ENCODE measurements at regions not wholly inside any gene's neighbourhood (a gene's known extent, or its start where the extent isn't known, plus 50 kb on each side); places are given as distances from the start of the nearest gene placed in this dataset.

DNA sequence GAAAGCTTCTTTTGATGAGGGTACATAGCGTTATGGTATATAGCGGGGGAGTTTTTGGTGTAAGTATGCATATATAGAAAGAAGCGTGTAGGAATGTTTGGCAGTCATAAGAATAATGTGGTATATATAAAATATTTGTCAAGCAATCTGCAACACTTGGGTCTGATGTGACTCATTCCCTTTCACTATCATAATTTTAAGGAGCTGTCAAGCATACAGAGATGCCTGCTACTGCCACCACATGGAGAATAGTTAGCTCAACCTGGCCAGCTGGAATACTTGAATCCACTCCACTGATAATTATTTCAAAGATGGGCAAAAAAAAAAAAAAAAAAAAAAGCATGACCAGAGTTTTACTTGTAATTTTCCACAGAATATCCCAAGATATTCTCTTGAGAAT is 559.8 kb upstream of the REG3G start:
- TF ChIP-seq, protein P1, sequence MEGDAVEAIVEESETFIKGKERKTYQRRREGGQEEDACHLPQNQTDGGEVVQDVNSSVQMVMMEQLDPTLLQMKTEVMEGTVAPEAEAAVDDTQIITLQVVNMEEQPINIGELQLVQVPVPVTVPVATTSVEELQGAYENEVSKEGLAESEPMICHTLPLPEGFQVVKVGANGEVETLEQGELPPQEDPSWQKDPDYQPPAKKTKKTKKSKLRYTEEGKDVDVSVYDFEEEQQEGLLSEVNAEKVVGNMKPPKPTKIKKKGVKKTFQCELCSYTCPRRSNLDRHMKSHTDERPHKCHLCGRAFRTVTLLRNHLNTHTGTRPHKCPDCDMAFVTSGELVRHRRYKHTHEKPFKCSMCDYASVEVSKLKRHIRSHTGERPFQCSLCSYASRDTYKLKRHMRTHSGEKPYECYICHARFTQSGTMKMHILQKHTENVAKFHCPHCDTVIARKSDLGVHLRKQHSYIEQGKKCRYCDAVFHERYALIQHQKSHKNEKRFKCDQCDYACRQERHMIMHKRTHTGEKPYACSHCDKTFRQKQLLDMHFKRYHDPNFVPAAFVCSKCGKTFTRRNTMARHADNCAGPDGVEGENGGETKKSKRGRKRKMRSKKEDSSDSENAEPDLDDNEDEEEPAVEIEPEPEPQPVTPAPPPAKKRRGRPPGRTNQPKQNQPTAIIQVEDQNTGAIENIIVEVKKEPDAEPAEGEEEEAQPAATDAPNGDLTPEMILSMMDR (IDR thresholded peaks at IDR 0.05) = no peak
- no peak overlapping the region for H3K27ac Mint-ChIP-seq
- no peaks in the 10 kb centered on the region for H3K4me1 Mint-ChIP-seq
- H3K27me3 ChIP-seq (ENCODE audit: control insufficient read depth in 2 of 2, insufficient read depth in 2 of 2, low read length in 2 of 2) = no peaks in the 10 kb centered on the region
- DNase-seq = no peak
- no peaks in the 10 kb centered on the region for H3K27me3 Mint-ChIP-seq (ENCODE audit: low read depth in 3 of 3)
- H3K9me3 ChIP-seq (replicated peaks in 1 of 2; ENCODE audit: control insufficient read depth in 1 of 2, insufficient read depth in 1 of 2, low read length in 2 of 2) = no peaks in the 10 kb centered on the region
- H3K27ac ChIP-seq (ENCODE audit: low read depth in 1 of 2, low read length in 2 of 2) = no peak overlapping the region
- WGBS (ENCODE audit: insufficient coverage) = no CpG with 5 or more reads among the region's 3 CpGs
- no peaks in the 10 kb centered on the region for H3K79me2 ChIP-seq (ENCODE audit: insufficient read depth, low read length)
- H3K9ac ChIP-seq (ENCODE audit: insufficient read depth, low read length, poor library complexity, severe bottlenecking) = no peak overlapping the region
- H4K20me1 ChIP-seq (ENCODE audit: insufficient read depth, low read length) = no peaks in the 10 kb centered on the region
- no peaks in the 10 kb centered on the region for H3K4me1 ChIP-seq (ENCODE audit: control insufficient read depth in 1 of 2, insufficient read depth in 2 of 2, low read length in 2 of 2)
- no peak overlapping the region for H3K4me2 ChIP-seq (replicated peaks; ENCODE audit: extremely low read depth, low read length, poor library complexity, severe bottlenecking)
- H3K4me3 Mint-ChIP-seq = no peak overlapping the region
- H3K9me3 Mint-ChIP-seq = no peaks in the 10 kb centered on the region
- intact Hi-C loops (cut with micrococcal nuclease) = no loop called here
- H2AFZ ChIP-seq (ENCODE audit: insufficient read depth, low read depth, low read length, poor library complexity, severe bottlenecking) = no peak overlapping the region
- H3K4me3 ChIP-seq (replicated peaks in 1 of 3; ENCODE audit: low read depth in 2 of 3, low read length in 3 of 3) = no peak overlapping the region
- no peaks in the 10 kb centered on the region for H3K36me3 Mint-ChIP-seq
- H3K36me3 ChIP-seq (replicated peaks in 1 of 2; ENCODE audit: control insufficient read depth in 1 of 2, insufficient read depth in 2 of 2, low read length in 2 of 2) = no peaks in the 10 kb centered on the region

DNA sequence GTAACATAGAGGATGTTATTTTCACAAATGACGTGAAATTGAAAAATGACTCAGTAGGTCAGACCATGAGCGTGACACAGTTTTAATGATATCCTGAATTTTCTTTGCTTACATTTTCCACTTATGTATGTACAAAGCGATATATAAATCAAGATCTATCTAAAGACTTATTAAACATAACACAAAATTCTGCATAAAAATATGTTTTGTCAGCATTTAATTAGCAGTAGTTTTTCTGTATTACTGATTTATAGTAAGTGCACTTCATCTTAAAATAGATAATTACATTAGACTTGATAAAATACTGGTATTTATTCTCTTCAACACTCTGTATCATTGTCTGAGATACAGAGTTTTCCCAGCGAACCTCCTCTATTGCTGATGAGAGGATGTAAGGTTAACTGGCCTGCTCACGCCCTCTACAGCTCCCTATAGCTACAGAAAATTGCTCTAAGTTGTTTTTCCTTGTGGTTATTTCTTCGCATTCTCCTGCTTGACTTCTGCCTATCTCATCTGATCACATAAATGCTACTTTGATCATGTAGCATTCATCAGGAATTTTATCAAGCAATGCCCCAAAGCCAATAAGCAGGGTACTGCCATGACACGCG is 548.8 kb upstream of the REG3G start:
- Mint-ChIP-seq H3K9me3 (peaks cover 0 to 3% (median 0%) of the 10 kb centered on the region in 7 donors), H3K4me1 (no peaks in the 10 kb centered on the region), H3K27me3 (ENCODE audit: low read depth in 3 of 3) (no peaks in the 10 kb centered on the region), H3K36me3 (no peaks in the 10 kb centered on the region), H3K4me3 (no peak overlapping the region), H3K27ac (no peak overlapping the region)
- TF ChIP-seq, protein P1 (IDR thresholded peaks at IDR 0.05) = no peak
- no peak for DNase-seq
- H3K9me3 ChIP-seq (replicated peaks in 1 of 2; ENCODE audit: control insufficient read depth in 1 of 2, insufficient read depth in 1 of 2, low read length in 2 of 2) = no peaks in the 10 kb centered on the region
- H3K4me2 ChIP-seq (replicated peaks; ENCODE audit: extremely low read depth, low read length, poor library complexity, severe bottlenecking) = no peak overlapping the region
- no peaks in the 10 kb centered on the region for H3K4me1 ChIP-seq (ENCODE audit: control insufficient read depth in 1 of 2, insufficient read depth in 2 of 2, low read length in 2 of 2)
- no peaks in the 10 kb centered on the region for H4K20me1 ChIP-seq (ENCODE audit: insufficient read depth, low read length)
- no peaks in the 10 kb centered on the region for H3K27me3 ChIP-seq (ENCODE audit: control insufficient read depth in 2 of 2, insufficient read depth in 2 of 2, low read length in 2 of 2)
- no CpG with 5 or more reads among the region's 8 CpGs for WGBS (ENCODE audit: insufficient coverage)
- H3K79me2 ChIP-seq (ENCODE audit: insufficient read depth, low read length) = no peaks in the 10 kb centered on the region
- H3K9ac ChIP-seq (ENCODE audit: insufficient read depth, low read length, poor library complexity, severe bottlenecking) = no peak overlapping the region
- intact Hi-C loops (cut with micrococcal nuclease) = no loop called here
- H3K4me3 ChIP-seq (replicated peaks in 1 of 3; ENCODE audit: low read depth in 2 of 3, low read length in 3 of 3) = no peak overlapping the region
- H2AFZ ChIP-seq (ENCODE audit: insufficient read depth, low read depth, low read length, poor library complexity, severe bottlenecking) = no peak overlapping the region
- H3K27ac ChIP-seq (ENCODE audit: low read depth in 1 of 2, low read length in 2 of 2) = no peak overlapping the region
- no peaks in the 10 kb centered on the region for H3K36me3 ChIP-seq (replicated peaks in 1 of 2; ENCODE audit: control insufficient read depth in 1 of 2, insufficient read depth in 2 of 2, low read length in 2 of 2)

Data from CD14-positive monocyte (primary cell).